ENCODE measurements at regions not wholly inside any gene's neighbourhood (a gene's known extent, or its start where the extent isn't known, plus 50 kb on each side); places are given as distances from the start of the nearest gene placed in this dataset.

- TF ChIP-seq CTCF (conservative IDR thresholded peaks at IDR 0.05) (no peak), ZFX (IDR thresholded peaks at IDR 0.05) (no peak)
Observed at GRCh38 chr2:76202866-76203265, 492.2 kb upstream of the GCFC2 start.

All from C4-2B (cell line).